GM12873 (cell line): ENCODE measurements at regions not wholly inside any gene's neighbourhood (a gene's known extent, or its start where the extent isn't known, plus 50 kb on each side); places are given as distances from the start of the nearest gene placed in this dataset.

Experiments used
- TF ChIP-seq, protein P1 (sequence below): IDR thresholded peaks from 2 replicates; pipeline ENCODE4 v1.5.1; 2012; ENCODE audit warnings: low read depth, mild to moderate bottlenecking, moderate library complexity, low read length, control low read depth; ENCODE audit not compliant: insufficient read depth; ENCODE audit errors: missing control alignments

DNA sequence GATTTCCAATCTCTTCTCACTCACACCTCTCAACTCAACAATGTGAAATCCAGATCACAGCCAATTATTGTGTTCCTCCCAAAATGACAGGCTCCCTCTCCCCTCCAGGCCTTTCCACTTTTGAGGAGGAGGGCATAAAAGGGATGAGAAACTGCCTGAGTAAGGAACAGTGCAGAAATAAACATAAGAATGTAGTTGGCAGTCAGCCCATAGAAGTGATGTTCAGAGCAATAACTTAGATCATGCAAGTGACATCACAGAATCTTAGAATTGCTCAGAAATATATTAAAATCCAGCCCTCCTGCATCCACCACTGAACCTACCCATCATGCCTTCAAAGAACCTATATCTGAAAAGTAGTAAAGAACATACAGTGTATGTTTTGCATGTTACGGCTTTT, 299.4 kb upstream of the GADL1 start:
- TF ChIP-seq, protein P1, sequence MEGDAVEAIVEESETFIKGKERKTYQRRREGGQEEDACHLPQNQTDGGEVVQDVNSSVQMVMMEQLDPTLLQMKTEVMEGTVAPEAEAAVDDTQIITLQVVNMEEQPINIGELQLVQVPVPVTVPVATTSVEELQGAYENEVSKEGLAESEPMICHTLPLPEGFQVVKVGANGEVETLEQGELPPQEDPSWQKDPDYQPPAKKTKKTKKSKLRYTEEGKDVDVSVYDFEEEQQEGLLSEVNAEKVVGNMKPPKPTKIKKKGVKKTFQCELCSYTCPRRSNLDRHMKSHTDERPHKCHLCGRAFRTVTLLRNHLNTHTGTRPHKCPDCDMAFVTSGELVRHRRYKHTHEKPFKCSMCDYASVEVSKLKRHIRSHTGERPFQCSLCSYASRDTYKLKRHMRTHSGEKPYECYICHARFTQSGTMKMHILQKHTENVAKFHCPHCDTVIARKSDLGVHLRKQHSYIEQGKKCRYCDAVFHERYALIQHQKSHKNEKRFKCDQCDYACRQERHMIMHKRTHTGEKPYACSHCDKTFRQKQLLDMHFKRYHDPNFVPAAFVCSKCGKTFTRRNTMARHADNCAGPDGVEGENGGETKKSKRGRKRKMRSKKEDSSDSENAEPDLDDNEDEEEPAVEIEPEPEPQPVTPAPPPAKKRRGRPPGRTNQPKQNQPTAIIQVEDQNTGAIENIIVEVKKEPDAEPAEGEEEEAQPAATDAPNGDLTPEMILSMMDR: no peak

DNA sequence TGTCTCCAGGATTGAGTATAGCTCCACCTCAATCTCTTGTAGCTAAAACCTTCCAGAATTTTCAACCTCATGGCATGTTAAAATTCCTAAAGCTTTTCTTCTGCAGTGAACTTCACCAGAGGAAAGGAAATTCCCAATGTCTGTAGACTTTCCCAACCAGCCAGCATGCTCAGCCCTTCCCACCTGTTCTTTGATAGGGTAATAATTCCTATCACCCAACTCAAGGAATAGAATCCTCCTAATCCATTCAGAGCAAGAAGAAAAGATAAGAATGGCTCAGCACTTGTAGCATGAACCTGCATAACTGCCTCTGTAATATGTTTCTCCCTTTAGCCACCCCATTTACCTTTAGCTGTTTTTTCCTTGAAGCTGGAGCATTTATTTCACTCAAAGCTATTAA, 301.8 kb upstream of the GADL1 start:
- TF ChIP-seq, protein P1: no peak

DNA sequence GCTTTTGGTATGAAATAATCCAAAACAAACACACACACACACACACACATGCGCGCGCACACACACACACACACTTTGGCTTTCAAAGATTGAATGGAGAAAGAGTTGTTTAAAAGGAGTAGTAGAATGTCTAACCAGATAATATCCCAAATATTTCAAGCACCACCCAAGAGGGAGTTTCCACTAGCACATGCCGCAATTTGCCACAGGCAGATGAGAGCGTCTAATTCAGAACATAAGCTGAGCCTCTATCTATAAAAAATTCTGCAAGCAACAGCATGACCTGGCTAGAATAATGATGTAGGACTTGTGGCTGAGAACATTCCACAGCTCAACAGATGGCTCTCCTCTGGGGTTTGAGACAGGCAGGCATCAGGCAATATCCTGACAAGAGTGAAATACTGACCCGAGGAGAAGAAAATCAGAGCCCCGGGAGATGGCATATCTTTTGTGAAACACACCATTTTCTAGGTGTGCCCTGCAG, 302.5 kb upstream of the GADL1 start:
- TF ChIP-seq, protein P1: no peak

DNA sequence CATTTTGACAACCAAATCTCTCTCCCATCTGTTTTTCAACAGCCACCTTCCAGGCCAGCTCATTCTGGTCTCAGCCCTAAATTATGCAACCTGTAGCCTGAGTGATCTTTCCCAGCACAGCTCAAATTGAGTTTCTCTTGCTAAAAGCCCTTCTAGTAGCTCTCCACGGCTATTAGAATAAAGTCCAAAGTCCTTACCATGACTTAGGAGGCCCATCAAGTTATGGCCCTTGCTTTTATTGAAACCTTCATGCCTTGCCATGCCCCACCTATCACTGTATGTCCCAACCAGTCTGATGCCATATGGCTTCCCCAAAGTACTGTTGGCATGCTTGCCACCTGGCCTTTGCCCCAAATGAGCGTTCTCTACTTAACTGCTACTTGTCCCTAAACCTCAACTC, 303.5 kb upstream of the GADL1 start:
- TF ChIP-seq, protein P1: no peak

DNA sequence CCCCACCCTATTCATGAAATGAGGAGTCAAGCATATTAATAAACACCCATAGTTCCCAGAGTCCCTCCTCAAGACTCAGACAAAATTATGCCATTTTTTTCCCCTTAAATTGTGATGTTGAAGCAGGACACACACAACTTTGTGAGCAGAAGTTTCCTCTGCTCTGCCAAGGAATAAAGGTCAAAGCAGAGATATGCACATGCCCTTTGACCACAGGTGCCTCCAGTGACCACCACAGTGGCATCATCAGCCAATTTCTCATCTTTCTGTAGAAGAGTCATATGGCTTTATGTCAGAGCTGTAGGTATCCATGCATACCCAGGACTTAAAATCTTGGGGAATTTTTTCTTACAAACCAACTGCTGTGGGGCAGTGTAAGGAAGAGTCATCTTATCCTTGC, 304.4 kb upstream of the GADL1 start:
- TF ChIP-seq, protein P1: no peak

DNA sequence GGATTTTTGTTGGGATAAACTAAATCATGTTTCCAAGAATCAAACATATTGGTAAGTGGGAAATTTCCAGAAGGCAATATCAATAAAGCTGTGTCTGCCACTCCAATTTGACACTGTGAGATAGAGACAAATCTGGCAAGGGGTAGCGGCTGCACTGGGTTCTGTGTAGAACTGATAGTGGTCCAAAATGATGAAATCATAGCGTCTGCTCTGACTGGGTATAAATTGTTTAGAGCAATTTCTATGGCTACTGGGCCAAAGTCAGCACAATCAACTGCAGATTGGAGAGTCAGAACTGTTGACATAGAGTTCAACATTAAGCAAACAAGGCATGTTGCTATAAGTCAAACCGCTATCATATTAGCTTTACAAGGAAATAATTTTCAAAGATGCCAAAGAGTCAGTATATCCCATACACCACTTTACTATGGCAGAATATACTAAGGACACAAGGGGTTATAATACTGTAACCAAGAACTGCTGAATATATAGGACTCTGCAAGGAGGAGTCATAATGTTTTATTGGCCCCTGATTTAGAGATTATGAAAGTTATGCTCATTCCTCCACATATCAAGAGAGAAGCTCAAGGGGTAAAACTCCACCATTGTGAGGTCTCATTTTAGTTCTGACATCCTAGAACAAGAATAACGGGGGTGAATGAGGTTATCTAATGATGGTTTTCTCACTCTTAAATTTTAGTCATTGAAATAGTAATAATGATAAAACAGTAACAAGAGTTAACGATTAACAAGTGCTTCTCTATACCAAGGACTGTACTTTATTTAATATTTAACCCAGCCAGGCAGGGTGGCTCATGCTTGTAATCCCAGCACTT, 309.7 kb upstream of the GADL1 start:
- TF ChIP-seq, protein P1: no peak

DNA sequence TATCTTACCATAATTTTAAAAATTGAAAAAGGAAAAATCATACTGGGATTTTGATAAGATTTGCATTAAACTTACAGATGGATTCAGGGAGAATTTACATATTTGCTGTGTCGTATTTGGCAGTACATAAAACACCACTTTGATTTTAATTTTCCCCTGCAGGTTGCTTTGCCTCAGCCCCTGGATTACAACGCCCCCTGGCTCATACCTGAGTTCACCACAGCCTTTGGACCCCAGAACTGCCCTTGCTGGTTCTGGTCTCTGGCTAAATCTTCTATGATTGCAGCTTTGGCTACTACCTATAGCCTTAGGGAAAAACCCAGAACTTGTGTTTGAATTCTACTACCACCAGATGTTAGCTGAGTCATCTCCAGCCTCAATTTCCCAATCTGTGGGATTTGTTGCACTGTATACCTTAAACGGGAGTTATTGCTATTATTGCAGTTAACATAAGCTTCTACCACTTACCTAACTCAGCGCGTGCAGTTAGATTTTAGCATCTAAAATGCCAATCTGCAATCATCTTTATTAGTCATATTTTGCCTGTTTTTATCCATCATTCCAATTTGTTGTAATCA, 315.7 kb upstream of the GADL1 start:
- TF ChIP-seq, protein P1: no peak
